Amniotic epithelial cell (primary cell): ENCODE measurements at regions not wholly inside any gene's neighbourhood (a gene's known extent, or its start where the extent isn't known, plus 50 kb on each side); places are given as distances from the start of the nearest gene placed in this dataset.
"Not testable (repeated sequence)": the region's sequence is repeated elsewhere in the genome, so short reads cannot be mapped to it uniquely, and the experiment has no call there.

Experiments
- DNase-seq: peaks from one replicate; pipeline ENCODE4 v3.0.0-alpha.2; 2010; ENCODE audit warnings: low read depth

- no peak for DNase-seq
These were observed 211.8 kb upstream of the PKN2 start for GRCh38 chr1:88472298-88472697.

DNA sequence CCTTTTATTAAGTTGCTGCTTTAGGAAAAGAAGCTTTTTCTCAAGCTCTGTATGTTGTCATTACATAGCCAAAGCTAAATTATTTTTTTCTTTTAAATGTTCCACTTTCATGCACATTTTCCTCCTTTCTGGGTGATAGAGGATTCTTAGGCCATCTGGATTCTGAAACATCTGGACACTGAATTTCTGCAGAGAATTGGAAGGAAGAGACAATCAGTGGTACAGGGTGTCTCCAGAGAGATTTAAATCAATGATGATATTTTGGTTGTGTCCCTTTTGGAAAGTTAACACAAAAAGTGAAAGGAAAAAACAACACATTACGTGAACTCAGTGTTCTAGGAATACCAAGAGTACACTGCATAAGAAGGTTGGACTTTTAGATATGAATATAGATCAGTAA lies 211.4 kb upstream of the PKN2 start:
- DNase-seq: no peak

DNA sequence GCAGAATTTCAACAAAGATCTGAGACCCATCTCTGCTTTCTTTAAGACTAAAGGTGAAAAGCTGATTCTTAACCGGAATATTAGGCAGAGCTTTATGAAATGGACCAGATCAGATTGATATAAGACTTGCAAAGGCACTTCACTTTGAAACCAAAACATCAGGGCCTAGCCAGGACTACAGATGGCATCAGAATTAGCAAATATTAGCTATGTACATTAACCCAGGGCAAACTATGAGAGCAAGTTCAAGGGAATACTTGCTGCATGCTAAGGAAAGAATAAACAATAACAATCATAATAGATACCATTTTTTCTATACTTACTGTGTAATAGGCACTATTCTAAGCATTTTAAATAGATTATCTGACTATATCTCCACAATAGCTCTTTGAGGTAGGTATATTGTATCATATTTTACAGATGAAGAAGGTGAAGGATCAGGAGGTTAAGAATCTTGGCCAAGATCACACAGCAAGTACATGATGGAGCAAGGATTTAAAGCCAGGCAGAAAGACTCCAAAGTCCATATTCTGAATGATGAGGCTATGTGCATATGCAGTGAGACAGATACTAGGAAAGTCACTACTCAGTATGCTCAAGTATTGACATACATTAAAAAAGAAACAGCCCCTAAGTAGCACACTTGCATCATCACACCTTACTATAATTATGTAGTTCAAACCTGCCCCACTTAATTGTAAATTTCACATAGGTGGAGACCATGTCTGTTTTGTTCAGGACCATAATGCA lies 209.3 kb upstream of the PKN2 start:
- DNase-seq: no peak

DNA sequence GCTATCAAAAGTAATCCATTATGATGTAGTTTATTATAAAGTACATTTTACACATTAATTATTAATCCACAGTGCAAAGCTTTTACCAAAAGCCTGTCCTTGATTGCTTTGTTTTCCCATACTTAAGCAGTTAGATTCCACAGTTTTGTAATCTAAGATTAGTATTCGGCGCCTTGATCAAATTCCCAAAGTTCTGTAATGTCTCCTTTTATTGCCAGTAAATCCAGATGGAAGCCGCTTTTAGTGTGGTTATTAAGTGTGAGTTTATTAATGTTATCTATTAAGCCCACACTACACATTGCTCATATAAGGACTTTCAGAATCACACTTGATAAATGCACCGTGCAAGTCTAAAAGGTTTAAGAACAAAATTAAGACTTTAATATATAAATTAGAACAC lies 199.2 kb upstream of the PKN2 start:
- DNase-seq: no peak

GRCh38 chr1:88488237-88488636 lies 195.8 kb upstream of the PKN2 start:
- no peak for DNase-seq

GRCh38 chr1:88490676-88491075 lies 193.4 kb upstream of the PKN2 start:
- no peak for DNase-seq

DNA sequence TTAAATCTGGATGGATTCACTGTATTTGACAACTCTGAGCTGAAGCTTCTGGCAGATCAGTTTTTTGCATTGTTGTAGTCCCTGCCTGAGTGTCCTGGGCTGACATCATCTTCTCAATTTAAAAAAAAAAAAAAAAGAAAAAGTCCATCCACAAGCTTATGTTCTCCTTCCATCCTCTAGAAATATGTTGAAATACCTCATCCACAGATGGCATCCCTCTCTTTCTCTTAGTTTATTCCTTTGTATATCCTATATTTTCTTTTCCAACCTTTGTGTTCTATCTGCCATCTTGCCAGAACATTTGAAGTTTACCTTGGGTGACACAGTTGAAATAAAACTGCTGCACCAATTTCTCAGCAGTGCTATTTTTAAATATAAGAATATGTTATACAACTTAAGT lies 184.4 kb upstream of the PKN2 start:
- DNase-seq: no peak

GRCh38 chr1:88502886-88503285 lies 181.2 kb upstream of the PKN2 start:
- no peak for DNase-seq

DNA sequence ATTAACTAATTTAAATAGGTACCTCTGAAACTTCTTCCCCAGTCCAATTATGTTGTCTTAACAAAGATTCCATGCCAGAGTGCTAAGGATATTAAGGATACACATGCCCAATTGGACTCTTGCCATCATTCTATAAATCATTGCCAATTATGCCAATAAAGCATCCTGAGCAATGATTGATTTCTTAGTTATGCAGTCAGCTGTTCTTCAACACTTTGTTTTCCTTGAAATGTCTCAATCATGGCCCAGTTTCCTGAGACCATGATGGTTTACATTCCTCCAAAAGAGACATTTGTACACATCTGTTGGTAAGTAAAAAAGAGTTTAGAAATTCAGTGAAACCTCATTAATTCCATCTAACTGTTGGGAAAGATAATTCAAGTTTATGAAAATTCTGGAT lies 180.4 kb upstream of the PKN2 start:
- DNase-seq: no peak

- no peak for DNase-seq
These were observed 179.5 kb upstream of the PKN2 start for GRCh38 chr1:88504601-88505000.

GRCh38 chr1:88509379-88509778 lies 174.7 kb upstream of the PKN2 start:
- peak; percentile 9 for DNase-seq

DNA sequence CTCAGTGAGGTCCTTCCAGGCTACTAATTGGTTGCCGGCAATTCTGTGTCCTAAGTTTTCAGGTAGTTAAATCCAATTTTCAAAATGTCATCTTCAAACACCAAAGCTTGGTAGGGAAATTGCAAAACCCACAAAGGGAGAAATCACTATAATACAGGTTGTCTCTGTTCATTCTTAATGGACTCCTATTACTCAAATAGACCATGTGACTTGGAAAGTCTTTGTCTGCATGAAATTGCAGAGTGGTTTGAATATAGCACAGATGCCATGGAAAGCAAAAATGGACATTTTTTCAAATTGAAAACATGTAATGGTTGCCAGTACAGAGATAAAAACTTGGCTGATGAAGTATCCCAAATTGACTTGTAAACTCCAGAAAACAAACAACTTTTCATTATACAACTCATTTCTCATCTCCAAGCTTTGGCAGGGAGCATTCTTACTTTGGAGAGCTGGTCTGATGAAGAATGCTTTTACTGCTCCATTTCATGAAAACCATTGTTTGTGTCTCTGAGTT lies 169.5 kb upstream of the PKN2 start:
- DNase-seq: no peak

DNA sequence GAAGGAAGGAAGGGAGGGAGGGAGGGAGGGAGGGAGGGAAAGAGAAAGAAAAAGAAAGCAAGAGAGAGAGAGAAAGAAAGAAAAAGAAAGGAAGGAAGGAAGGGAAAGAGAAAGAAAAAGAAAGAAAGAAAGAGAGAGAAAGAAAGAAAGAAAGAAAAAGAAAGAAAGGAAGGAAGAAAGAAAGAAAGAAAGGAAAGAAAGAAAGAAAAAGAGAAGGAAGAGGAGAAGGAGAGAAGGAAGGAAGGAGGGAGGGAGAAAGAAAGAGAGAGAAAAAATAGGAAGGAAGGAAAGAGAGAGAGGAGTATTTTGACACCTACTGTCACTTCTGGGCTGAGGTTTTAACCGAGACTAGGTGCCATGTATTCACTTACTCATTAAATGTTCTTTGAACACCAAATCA lies 166.6 kb upstream of the PKN2 start:
- DNase-seq: not testable (repeated sequence)

DNA sequence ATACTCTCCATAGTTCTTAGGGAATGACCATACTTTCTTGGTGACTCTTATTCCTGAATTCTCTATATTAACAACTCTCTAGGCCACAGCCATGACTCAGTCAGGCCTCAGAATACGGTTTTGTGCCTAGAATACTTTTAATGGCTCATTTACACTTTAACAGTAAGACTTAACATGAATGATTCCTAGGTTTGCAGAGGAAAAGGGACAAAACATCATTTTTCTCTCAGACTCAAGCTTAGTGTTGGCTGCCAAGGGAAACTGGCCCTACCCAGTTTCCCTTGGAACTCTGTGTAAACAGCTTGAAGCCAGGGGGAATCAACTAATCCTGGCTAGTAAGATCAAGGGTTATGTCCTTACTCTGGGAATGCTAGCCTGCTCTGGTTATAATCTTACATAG lies 164.9 kb upstream of the PKN2 start:
- DNase-seq: no peak

DNA sequence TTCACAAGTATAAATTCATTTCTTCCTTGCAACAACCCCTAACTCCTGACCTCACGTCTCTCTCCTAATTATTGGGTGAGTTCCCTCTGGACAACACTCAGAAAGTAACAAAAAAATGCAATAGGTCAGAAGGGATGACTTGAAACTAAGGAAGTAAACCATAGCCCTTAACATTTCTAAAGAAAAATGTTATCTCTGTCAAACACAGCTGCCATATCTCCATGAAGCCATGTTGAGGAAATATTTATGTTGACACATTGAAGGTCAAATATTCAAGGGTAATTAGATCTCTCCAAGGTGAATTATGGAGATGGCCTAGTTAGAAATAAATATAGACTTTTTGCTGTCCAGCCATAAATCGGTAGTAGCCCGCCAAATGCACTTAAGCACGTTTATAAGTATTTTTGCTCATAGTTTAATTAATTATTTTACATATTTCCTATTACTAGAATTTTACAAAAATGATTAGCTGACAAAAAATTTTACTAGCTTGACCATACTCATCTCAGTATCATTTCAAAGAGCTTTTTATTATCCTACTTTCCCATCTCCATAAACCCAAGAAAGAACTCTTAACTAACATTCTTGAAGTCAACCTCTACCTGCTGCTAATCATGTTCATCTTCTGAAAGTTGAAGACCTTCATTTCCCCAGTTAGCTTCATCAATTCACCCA lies 160.1 kb upstream of the PKN2 start:
- DNase-seq: no peak

GRCh38 chr1:88526456-88526855 lies 157.6 kb upstream of the PKN2 start:
- no peak for DNase-seq

DNA sequence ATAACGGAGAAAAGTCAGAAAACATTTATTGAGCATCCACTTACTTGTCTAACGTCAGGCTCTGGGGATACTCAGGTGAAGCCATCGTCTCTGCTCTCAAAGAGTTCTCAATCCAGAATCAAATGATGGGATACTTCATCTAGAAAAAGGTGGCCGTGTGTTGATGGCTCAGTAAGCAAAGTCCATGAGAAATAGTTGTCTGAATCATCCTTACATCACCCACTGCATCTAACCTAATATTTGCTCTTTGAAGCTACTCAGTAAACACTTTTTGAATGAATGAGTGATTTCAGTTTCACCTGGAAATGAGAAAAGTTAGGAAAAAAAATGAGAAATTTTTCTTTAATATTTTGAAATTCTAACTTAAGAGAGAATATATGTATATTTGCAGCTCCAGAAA lies 155.3 kb upstream of the PKN2 start:
- DNase-seq: no peak

- no peak for DNase-seq
These were observed 154.5 kb upstream of the PKN2 start for GRCh38 chr1:88529581-88529980.

DNA sequence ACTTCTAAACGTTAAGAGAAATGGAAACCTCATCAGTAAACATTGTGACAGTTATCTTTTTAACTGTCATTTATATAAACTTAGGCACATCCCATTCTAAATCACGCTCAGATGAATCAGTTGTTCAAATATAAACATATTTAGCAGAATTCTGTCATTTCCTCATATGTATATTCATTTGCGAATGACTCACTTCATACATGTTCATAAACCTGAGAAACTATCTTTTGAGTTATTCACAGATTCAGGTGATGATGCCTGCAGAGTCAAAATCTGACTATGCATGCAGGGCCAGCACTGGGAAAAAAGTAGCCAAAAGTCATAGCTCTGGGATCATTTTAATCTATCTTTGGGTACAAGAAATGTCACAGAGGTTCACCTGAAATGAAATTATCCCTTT lies 153.8 kb upstream of the PKN2 start:
- no peak for DNase-seq

DNA sequence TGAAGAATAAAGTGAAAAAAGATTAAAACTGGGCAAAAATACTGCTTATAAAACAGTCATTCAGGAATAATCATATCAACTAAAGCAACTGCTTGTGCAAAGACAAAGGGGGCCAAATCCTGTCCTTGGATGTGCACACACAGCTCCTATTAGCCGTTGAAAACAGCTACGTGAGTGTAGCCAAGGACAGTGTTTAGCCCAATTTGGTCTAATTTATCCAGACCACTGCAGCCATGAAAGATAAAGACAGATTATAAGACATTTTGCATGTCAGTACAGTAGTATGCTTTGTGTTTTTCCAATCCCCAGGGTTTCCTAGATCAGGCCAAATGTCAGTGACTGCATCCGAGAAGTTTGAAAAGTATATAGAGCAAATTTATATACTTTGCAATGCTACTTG lies 146.3 kb upstream of the PKN2 start:
- DNase-seq: no peak

GRCh38 chr1:88538222-88538899 lies 145.7 kb upstream of the PKN2 start:
- DNase-seq: no peak

GRCh38 chr1:88540255-88540654 lies 143.8 kb upstream of the PKN2 start:
- no peak for DNase-seq

- no peak for DNase-seq
These were observed 142.5 kb upstream of the PKN2 start for GRCh38 chr1:88541596-88541995.
